ENCODE measurements at regions not wholly inside any gene's neighbourhood (a gene's known extent, or its start where the extent isn't known, plus 50 kb on each side); places are given as distances from the start of the nearest gene placed in this dataset.

GRCh38 chr2:59584958-59585357 lies 968.5 kb downstream of the BCL11A start:
- TF ChIP-seq PKNOX1 (IDR thresholded peaks at IDR 0.05) (no peak), TARDBP (IDR thresholded peaks at IDR 0.05) (no peak), NFRKB (IDR thresholded peaks at IDR 0.05) (no peak), L3MBTL2 (conservative IDR thresholded peaks at IDR 0.05) (no peak), ZNF384 (IDR thresholded peaks at IDR 0.05) (no peak), LEF1 (IDR thresholded peaks at IDR 0.05; ENCODE audit: borderline replicate concordance) (no peak), FOXM1 (IDR thresholded peaks at IDR 0.05; ENCODE audit: borderline replicate concordance) (no peak), SP1 (IDR thresholded peaks at IDR 0.05) (no peak), ARNT (IDR thresholded peaks at IDR 0.05) (no peak), FOXK2 (IDR thresholded peaks at IDR 0.05) (no peak), SUZ12 (IDR thresholded peaks at IDR 0.05) (no peak), ELF4 (IDR thresholded peaks at IDR 0.05) (no peak)
- ChIA-PET CTCF (interaction anchor here (0.5 to 0.8 kb wide), 2 partner anchors 19 to 973 kb away, joined by 3 read pairs; no protein-coding TSS in a partner anchor), POLR2A (no interaction called here)
- peak; percentile 16 for DNase-seq (ENCODE audit: extremely low spot score)

GRCh38 chr2:59583173-59583765 lies 970.2 kb downstream of the BCL11A start:
- DNase-seq (ENCODE audit: extremely low spot score), result no peak
- POLR2A ChIA-PET, result no interaction called here
- CTCF ChIA-PET, result no interaction called here
- TF ChIP-seq FOXA1 (IDR thresholded peaks at IDR 0.05), result no peak
- no peak for TF ChIP-seq SUZ12 (IDR thresholded peaks at IDR 0.05)
- no peak for TF ChIP-seq NFRKB (IDR thresholded peaks at IDR 0.05)
- no peak for TF ChIP-seq PKNOX1 (IDR thresholded peaks at IDR 0.05)
- no peak for TF ChIP-seq TARDBP (IDR thresholded peaks at IDR 0.05)
- no peak for TF ChIP-seq L3MBTL2 (conservative IDR thresholded peaks at IDR 0.05)

GRCh38 chr2:59578349-59578748 lies 975.1 kb downstream of the BCL11A start:
- ChIA-PET POLR2A (no interaction called here), CTCF (no interaction called here)
- no peak for DNase-seq (ENCODE audit: extremely low spot score)

DNA sequence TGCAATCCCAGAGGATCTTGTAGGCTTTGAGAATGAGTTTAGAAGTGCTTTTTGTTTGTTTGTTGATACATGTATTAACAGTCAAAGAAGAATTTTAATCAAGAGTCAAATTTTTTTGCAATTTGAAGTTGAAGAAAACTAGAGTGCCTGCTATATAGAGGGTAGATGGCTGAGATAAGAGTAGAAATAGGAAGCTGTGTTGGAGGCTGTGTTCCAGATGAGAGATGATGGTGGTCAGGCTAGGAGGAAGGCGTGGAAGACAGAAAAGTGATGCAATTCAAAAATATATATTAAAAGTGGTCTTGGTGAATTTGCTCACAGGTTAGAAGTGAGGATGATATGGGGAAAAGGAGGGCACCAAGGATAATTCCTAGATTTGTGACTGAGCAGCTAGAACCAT lies 978.3 kb downstream of the BCL11A start:
- no peak for TF ChIP-seq BHLHE40 (IDR thresholded peaks at IDR 0.05; ENCODE audit: borderline replicate concordance)
- TF ChIP-seq SP1 (IDR thresholded peaks at IDR 0.05), result no peak
- TF ChIP-seq ELF4 (IDR thresholded peaks at IDR 0.05), result no peak
- no peak for TF ChIP-seq TARDBP (IDR thresholded peaks at IDR 0.05)
- no peak for TF ChIP-seq HDGF (IDR thresholded peaks at IDR 0.05; ENCODE audit: borderline replicate concordance)
- TF ChIP-seq SUZ12 (IDR thresholded peaks at IDR 0.05), result no peak
- TF ChIP-seq ARNT (IDR thresholded peaks at IDR 0.05), result no peak
- TF ChIP-seq FOXA1 (IDR thresholded peaks at IDR 0.05), result no peak
- no peak for TF ChIP-seq FOXK2 (IDR thresholded peaks at IDR 0.05)
- no peak for TF ChIP-seq ZNF384 (IDR thresholded peaks at IDR 0.05)
- no peak for TF ChIP-seq L3MBTL2 (conservative IDR thresholded peaks at IDR 0.05)
- no peak for TF ChIP-seq FOXM1 (IDR thresholded peaks at IDR 0.05; ENCODE audit: borderline replicate concordance)
- TF ChIP-seq LEF1 (IDR thresholded peaks at IDR 0.05; ENCODE audit: borderline replicate concordance), result no peak
- TF ChIP-seq PKNOX1 (IDR thresholded peaks at IDR 0.05), result no peak
- TF ChIP-seq CTBP1 (IDR thresholded peaks at IDR 0.05; ENCODE audit: borderline replicate concordance), result no peak
- no peak for TF ChIP-seq NFRKB (IDR thresholded peaks at IDR 0.05)
- POLR2A ChIA-PET, result no interaction called here
- CTCF ChIA-PET, result no interaction called here
- DNase-seq (ENCODE audit: extremely low spot score), result no peak

More at GRCh38 chr2:59578349-59578748, 975.1 kb downstream of the BCL11A start:
- no peak for TF ChIP-seq BHLHE40 (IDR thresholded peaks at IDR 0.05; ENCODE audit: borderline replicate concordance)
- TF ChIP-seq ZNF384 (IDR thresholded peaks at IDR 0.05), result no peak
- TF ChIP-seq LEF1 (IDR thresholded peaks at IDR 0.05; ENCODE audit: borderline replicate concordance), result no peak
- no peak for TF ChIP-seq L3MBTL2 (conservative IDR thresholded peaks at IDR 0.05)
- TF ChIP-seq TARDBP (IDR thresholded peaks at IDR 0.05), result no peak
- no peak for TF ChIP-seq PKNOX1 (IDR thresholded peaks at IDR 0.05)
- TF ChIP-seq FOXA1 (IDR thresholded peaks at IDR 0.05), result no peak
- TF ChIP-seq FOXM1 (IDR thresholded peaks at IDR 0.05; ENCODE audit: borderline replicate concordance), result no peak
- TF ChIP-seq ELF4 (IDR thresholded peaks at IDR 0.05), result no peak
- no peak for TF ChIP-seq FOXK2 (IDR thresholded peaks at IDR 0.05)
- no peak for TF ChIP-seq SUZ12 (IDR thresholded peaks at IDR 0.05)
- no peak for TF ChIP-seq NFRKB (IDR thresholded peaks at IDR 0.05)
- TF ChIP-seq HDGF (IDR thresholded peaks at IDR 0.05; ENCODE audit: borderline replicate concordance), result no peak

DNA sequence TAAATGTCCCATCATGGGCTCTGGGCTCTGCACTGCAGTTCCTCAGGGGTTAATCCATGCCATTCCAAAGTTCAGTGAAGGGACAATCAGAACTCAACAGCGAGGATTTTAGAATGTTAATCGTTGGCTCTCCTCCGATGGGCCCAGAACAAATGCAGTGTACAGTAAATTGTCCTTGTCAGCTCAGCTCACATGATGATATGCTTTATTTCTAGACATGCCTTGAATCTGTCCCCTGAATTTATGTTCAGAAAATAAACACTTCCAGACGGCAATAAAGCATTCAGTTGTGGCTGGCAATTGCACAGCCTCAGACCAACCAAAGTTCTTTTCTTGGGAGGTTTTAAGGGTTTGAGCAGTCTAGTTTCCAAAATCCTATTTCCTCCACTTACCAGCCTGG lies 981.2 kb downstream of the BCL11A start:
- CTCF ChIA-PET, result no interaction called here
- POLR2A ChIA-PET, result no interaction called here
- TF ChIP-seq PKNOX1 (IDR thresholded peaks at IDR 0.05), result peak; percentile 36; the same call in 1 of the 2 replicates
- no peak for TF ChIP-seq BHLHE40 (IDR thresholded peaks at IDR 0.05; ENCODE audit: borderline replicate concordance)
- DNase-seq (ENCODE audit: extremely low spot score), result no peak

All from HEK293T (cell line).